H9 (cell line): ENCODE measurements at regions not wholly inside any gene's neighbourhood (a gene's known extent, or its start where the extent isn't known, plus 50 kb on each side); places are given as distances from the start of the nearest gene placed in this dataset.

Experiments used
- DNase-seq: peaks from one replicate; pipeline ENCODE4 v3.0.0-alpha.2; 2017
- H2AFZ ChIP-seq: one replicate; pipeline ENCODE4 v1.6.1; 2013; ENCODE audit warnings: mild to moderate bottlenecking, low read length, control low read depth, moderate library complexity
- H2AK5ac ChIP-seq: 2 replicates; pipeline ENCODE4 v1.6.1; 2013; ENCODE audit warnings: low read length, control low read depth, mixed read lengths; ENCODE audit not compliant: insufficient read length
- H2BK120ac ChIP-seq: one replicate; pipeline ENCODE4 v1.6.1; 2013; ENCODE audit warnings: low read depth, mild to moderate bottlenecking, low read length, control low read depth, inconsistent platforms; ENCODE audit not compliant: poor library complexity, severe bottlenecking
- H2BK12ac ChIP-seq: 2 replicates; pipeline ENCODE4 v1.6.1; 2013; ENCODE audit warnings: low read length, control low read depth, mixed read lengths, low read depth; ENCODE audit not compliant: insufficient read length
- H2BK15ac ChIP-seq: 2 replicates; pipeline ENCODE4 v1.6.1; 2013; ENCODE audit warnings: low read depth, low read length, control low read depth
- H2BK20ac ChIP-seq: one replicate; pipeline ENCODE4 v1.6.1; 2013; ENCODE audit warnings: low read depth, mild to moderate bottlenecking, low read length, control low read depth, inconsistent platforms; ENCODE audit not compliant: poor library complexity, severe bottlenecking
- H2BK5ac ChIP-seq: 2 replicates; pipeline ENCODE4 v1.6.1; 2013; ENCODE audit warnings: low read length, control low read depth, mixed read lengths; ENCODE audit not compliant: insufficient read length
- H3K14ac ChIP-seq: 2 replicates; pipeline ENCODE4 v1.6.1; 2013; ENCODE audit warnings: low read length, control low read depth; ENCODE audit not compliant: insufficient read depth
- H3K18ac ChIP-seq: 2 replicates; pipeline ENCODE4 v1.6.1; 2013; ENCODE audit warnings: low read depth, mild to moderate bottlenecking, mixed read lengths, low read length, control low read depth; ENCODE audit not compliant: insufficient read length
- H3K23ac ChIP-seq: 2 replicates; pipeline ENCODE4 v1.6.1; 2013; ENCODE audit warnings: low read length, control low read depth, mixed read lengths, low read depth; ENCODE audit not compliant: insufficient read length
- H3K23me2 ChIP-seq: 2 replicates; pipeline ENCODE4 v1.6.1; 2013; ENCODE audit warnings: low read depth, mild to moderate bottlenecking, mixed read lengths, low read length, control low read depth; ENCODE audit not compliant: insufficient read length, poor library complexity, severe bottlenecking
- H3K27ac ChIP-seq: 2 replicates; pipeline ENCODE4 v1.5.1; 2013; ENCODE audit warnings: low read length, control low read depth, mixed read lengths, low read depth; ENCODE audit not compliant: insufficient read length
- H3K27me3 ChIP-seq: 2 replicates; pipeline ENCODE4 v1.6.1; 2013; ENCODE audit warnings: low read length, control low read depth, inconsistent platforms; ENCODE audit not compliant: insufficient read depth
- H3K4ac ChIP-seq: 2 replicates; pipeline ENCODE4 v1.6.1; 2013; ENCODE audit warnings: low read depth, mild to moderate bottlenecking, control low read depth, inconsistent platforms, low read length, moderate library complexity
- H3K4me1 ChIP-seq: 2 replicates; pipeline ENCODE4 v1.6.1; 2013; ENCODE audit warnings: low read length, control low read depth, inconsistent platforms; ENCODE audit not compliant: insufficient read depth
- H3K4me2 ChIP-seq: 2 replicates; pipeline ENCODE4 v1.6.1; 2013; ENCODE audit warnings: low read length, control low read depth, mixed read lengths; ENCODE audit not compliant: insufficient read length, insufficient read depth
- H3K56ac ChIP-seq: 2 replicates; pipeline ENCODE4 v1.6.1; 2013; ENCODE audit warnings: low read depth, mild to moderate bottlenecking, mixed read lengths, low read length, control low read depth; ENCODE audit not compliant: insufficient read length
- H3K79me1 ChIP-seq: 2 replicates; pipeline ENCODE4 v1.6.1; 2013; ENCODE audit warnings: low read depth, mild to moderate bottlenecking, moderate library complexity, low read length, control low read depth, inconsistent platforms; ENCODE audit not compliant: insufficient read depth, poor library complexity, severe bottlenecking
- H3K79me2 ChIP-seq: 2 replicates; pipeline ENCODE4 v1.6.1; 2013; ENCODE audit warnings: low read length, control low read depth, inconsistent platforms; ENCODE audit not compliant: insufficient read depth
- H3K9ac ChIP-seq: 2 replicates; pipeline ENCODE4 v1.6.1; 2013; ENCODE audit warnings: low read length, control low read depth, mixed read lengths; ENCODE audit not compliant: insufficient read length; ENCODE audit errors: extremely low read depth
- H3K9me3 ChIP-seq: one replicate; pipeline ENCODE4 v1.6.1; 2013; ENCODE audit warnings: low read depth, low read length, inconsistent platforms; ENCODE audit not compliant: control insufficient read depth
- H3T11ph ChIP-seq: one replicate; pipeline ENCODE4 v1.6.1; 2013; ENCODE audit warnings: mild to moderate bottlenecking, low read length, control low read depth, inconsistent platforms
- H4K20me1 ChIP-seq: one replicate; pipeline ENCODE4 v1.6.1; 2013; ENCODE audit not compliant: control insufficient read depth, insufficient read length, insufficient read depth
- H4K5ac ChIP-seq: 2 replicates; pipeline ENCODE4 v1.6.1; 2013; ENCODE audit warnings: low read depth, mild to moderate bottlenecking, mixed read lengths, low read length, control low read depth; ENCODE audit not compliant: insufficient read length
- H4K8ac ChIP-seq: replicated peaks from 2 replicates; pipeline ENCODE4 v1.6.1; 2013; ENCODE audit warnings: low read length, control low read depth, mixed read lengths, low read depth; ENCODE audit not compliant: insufficient read length
- H4K91ac ChIP-seq: 2 replicates; pipeline ENCODE4 v1.6.1; 2013; ENCODE audit warnings: low read depth, mild to moderate bottlenecking, moderate library complexity, mixed read lengths, low read length, control low read depth; ENCODE audit not compliant: insufficient read length
- H3K27ac Mint-ChIP-seq, 3 experiments: 2 replicates in 2 of 3; 3 replicates in 1 of 3; pipeline ENCODE4 v1.8.0; 2020 to 2021; ENCODE audit warnings: mixed read lengths in 3 of 3, mild to moderate bottlenecking in 1 of 3, moderate library complexity in 1 of 3
- H3K27me3 Mint-ChIP-seq: 2 replicates; pipeline ENCODE4 v1.8.0; 2021; ENCODE audit warnings: low read depth, mild to moderate bottlenecking, moderate library complexity, mixed read lengths
- H3K36me3 Mint-ChIP-seq, 3 experiments: 2 replicates in 2 of 3; 3 replicates in 1 of 3; pipeline ENCODE4 v1.8.0; 2020 to 2021; ENCODE audit warnings: low read depth in 3 of 3, mixed read lengths in 3 of 3; ENCODE audit not compliant: insufficient read depth in 1 of 3
- H3K4me1 Mint-ChIP-seq, 2 experiments: 2 replicates each; pipeline ENCODE4 v1.8.0; 2020; ENCODE audit warnings: mixed read lengths in 2 of 2
- H3K4me3 Mint-ChIP-seq, 2 experiments: 2 replicates in 1 of 2; 3 replicates in 1 of 2; pipeline ENCODE4 v1.8.0; 2020 to 2021; ENCODE audit warnings: mild to moderate bottlenecking in 2 of 2, mixed read lengths in 2 of 2, moderate library complexity in 1 of 2
- H3K9me3 Mint-ChIP-seq, 2 experiments: 2 replicates in 1 of 2; 3 replicates in 1 of 2; pipeline ENCODE4 v1.8.0; 2020; ENCODE audit warnings: mild to moderate bottlenecking in 2 of 2, mixed read lengths in 2 of 2, moderate library complexity in 1 of 2
- CTCF ChIP-seq: fragments of 200-600 bp; sonication (generic); conservative IDR thresholded peaks from 3 replicates; pipeline ENCODE4 v1.8.0; 2021; ENCODE audit warnings: antibody characterized with exemption, mild to moderate bottlenecking
- WGBS: extraction: QIAGEN DNeasy Blood & Tissue Kit; methylation state at CpG from one replicate; pipeline ENCODE4 v1.1.7; 2013; ENCODE audit warnings: missing lambda C conversion rate, low lambda C conversion rate, mixed read lengths; ENCODE audit not compliant: insufficient read length; ENCODE audit errors: extremely low coverage; 5-methylcytosine and 5-hydroxymethylcytosine counted together

- Histone ChIP-seq H3K9ac (no peak overlapping the region), H2BK15ac (no peak overlapping the region), H2AK5ac (no peak overlapping the region), H2BK5ac (no peak overlapping the region), H3K9me3 (no peaks in the 10 kb centered on the region), H2BK120ac (no peak overlapping the region), H3K27me3 (no peaks in the 10 kb centered on the region), H4K20me1 (no peaks in the 10 kb centered on the region), H3K27ac (no peak overlapping the region), H3T11ph (no peak overlapping the region), H4K5ac (no peak overlapping the region), H3K23me2 (no peaks in the 10 kb centered on the region), H2BK12ac (no peak overlapping the region), H2AFZ (no peak overlapping the region), H3K23ac (no peak overlapping the region), H3K14ac (no peak overlapping the region), H3K4me2 (no peak overlapping the region), H4K8ac (no peak overlapping the region), H2BK20ac (no peak overlapping the region), H4K91ac (no peak overlapping the region), H3K79me2 (no peaks in the 10 kb centered on the region), H3K56ac (no peak overlapping the region), H3K79me1 (no peaks in the 10 kb centered on the region), H3K4ac (no peak overlapping the region), H3K4me1 (no peaks in the 10 kb centered on the region), H3K18ac (no peak overlapping the region)
- no peak for TF ChIP-seq CTCF
- Mint-ChIP-seq H3K27me3 (no peaks in the 10 kb centered on the region), H3K9me3 (no peaks in the 10 kb centered on the region), H3K4me1 (peaks cover 0 to 2% of the 10 kb centered on the region in 2 experiments; a peak in 3 of 4 replicates), H3K36me3 (no peaks in the 10 kb centered on the region), H3K4me3 (no peak overlapping the region), H3K27ac (no peak overlapping the region; a peak in 1 of 7 replicates)
- DNase-seq: no peak
- WGBS: no CpG with 5 or more reads among the region's 1 CpG
Measured at GRCh38 chr20:40894237-40894630, 134.4 kb upstream of the TOP1 start.
